ENCODE measurements at regions not wholly inside any gene's neighbourhood (a gene's known extent, or its start where the extent isn't known, plus 50 kb on each side); places are given as distances from the start of the nearest gene placed in this dataset.
A peak's percentile ranks its signal among the peaks of the same experiment; 100 is the strongest.

DNA sequence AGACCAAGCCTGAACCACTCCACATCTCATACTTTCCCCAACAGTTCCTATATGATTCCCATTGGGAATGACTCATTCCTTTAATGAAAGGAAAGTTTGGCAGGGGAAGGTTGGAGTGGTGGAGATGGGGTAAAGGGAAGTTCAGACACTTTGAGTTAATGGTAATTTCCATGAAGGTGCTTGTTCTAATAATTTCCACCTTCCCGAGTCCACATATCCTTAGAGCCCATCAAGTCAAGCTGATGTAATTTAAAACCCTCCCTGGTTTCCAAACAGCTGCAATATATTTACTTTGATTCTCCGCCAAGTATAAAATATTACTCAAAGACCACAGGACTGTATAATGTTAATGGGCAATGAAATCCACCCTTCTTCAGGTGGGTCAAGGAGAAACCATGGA lies 95.0 kb upstream of the GALNT15 start:
- TF ChIP-seq, protein P1, sequence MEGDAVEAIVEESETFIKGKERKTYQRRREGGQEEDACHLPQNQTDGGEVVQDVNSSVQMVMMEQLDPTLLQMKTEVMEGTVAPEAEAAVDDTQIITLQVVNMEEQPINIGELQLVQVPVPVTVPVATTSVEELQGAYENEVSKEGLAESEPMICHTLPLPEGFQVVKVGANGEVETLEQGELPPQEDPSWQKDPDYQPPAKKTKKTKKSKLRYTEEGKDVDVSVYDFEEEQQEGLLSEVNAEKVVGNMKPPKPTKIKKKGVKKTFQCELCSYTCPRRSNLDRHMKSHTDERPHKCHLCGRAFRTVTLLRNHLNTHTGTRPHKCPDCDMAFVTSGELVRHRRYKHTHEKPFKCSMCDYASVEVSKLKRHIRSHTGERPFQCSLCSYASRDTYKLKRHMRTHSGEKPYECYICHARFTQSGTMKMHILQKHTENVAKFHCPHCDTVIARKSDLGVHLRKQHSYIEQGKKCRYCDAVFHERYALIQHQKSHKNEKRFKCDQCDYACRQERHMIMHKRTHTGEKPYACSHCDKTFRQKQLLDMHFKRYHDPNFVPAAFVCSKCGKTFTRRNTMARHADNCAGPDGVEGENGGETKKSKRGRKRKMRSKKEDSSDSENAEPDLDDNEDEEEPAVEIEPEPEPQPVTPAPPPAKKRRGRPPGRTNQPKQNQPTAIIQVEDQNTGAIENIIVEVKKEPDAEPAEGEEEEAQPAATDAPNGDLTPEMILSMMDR (IDR thresholded peaks at IDR 0.05; ENCODE audit: insufficient read depth, low read length, severe bottlenecking): no peak
- H3K4me3 ChIP-seq (ENCODE audit: low read depth, low read length): no peak overlapping the region
- no peaks in the 10 kb centered on the region for H3K27me3 ChIP-seq (ENCODE audit: control insufficient read depth, insufficient read depth, low read length)
- no peaks in the 10 kb centered on the region for H3K36me3 ChIP-seq (ENCODE audit: control insufficient read depth, insufficient read depth, low read length)
- FAIRE-seq (no peak), DNase-seq (ENCODE audit: low read depth) (peak; percentile 60)

DNA sequence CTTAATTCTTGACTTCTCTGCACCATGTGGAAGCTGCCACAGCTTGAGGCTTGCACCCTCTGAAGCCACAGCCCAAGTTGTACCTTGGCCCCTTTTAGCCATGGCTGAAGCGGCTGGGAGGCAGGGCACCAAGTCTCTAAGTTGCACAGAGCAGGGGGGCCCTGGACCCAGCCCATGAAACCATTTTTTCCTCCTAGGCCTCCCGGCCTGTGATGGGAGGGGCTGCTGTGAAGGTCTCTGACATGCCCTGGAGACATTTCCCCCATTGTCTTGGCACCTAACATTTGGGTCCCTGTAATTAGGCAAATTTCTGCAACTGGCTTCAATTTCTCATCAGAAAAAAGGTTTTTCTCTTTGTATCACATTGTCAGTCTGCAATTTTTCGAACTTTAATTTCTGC lies 92.8 kb upstream of the GALNT15 start:
- no peak for DNase-seq (ENCODE audit: low read depth)
- TF ChIP-seq, protein P1 (IDR thresholded peaks at IDR 0.05; ENCODE audit: insufficient read depth, low read length, severe bottlenecking): no peak
- FAIRE-seq: no peak
- Histone ChIP-seq H3K27me3 (ENCODE audit: control insufficient read depth, insufficient read depth, low read length) (peaks cover 2% of the 10 kb centered on the region), H3K36me3 (ENCODE audit: control insufficient read depth, insufficient read depth, low read length) (no peaks in the 10 kb centered on the region), H3K4me3 (ENCODE audit: low read depth, low read length) (no peak overlapping the region)

DNA sequence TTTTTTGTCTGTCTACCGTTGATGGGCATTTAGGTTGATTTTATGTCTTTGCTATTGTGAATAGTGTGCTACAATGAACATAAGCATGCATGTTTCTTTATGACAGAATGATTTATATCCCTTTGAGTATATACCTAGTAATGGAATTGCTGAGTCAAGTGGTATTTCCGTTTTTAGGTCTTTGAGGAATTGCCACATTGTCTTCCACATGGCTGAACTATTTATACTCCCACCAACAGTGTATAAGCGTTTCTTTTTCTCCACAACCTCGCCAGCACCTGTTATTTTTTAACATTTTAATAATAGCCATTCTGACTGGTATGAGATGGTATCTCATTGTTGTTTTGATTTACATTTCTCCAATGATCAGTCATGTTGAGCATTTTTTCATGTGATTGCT lies 89.6 kb upstream of the GALNT15 start:
- H3K27me3 ChIP-seq (ENCODE audit: control insufficient read depth, insufficient read depth, low read length): peaks cover 3% of the 10 kb centered on the region
- TF ChIP-seq, protein P1 (IDR thresholded peaks at IDR 0.05; ENCODE audit: insufficient read depth, low read length, severe bottlenecking): no peak
- H3K4me3 ChIP-seq (ENCODE audit: low read depth, low read length): no peak overlapping the region
- FAIRE-seq (no peak), DNase-seq (ENCODE audit: low read depth) (peak; percentile 20)
- H3K36me3 ChIP-seq (ENCODE audit: control insufficient read depth, insufficient read depth, low read length): no peaks in the 10 kb centered on the region

DNA sequence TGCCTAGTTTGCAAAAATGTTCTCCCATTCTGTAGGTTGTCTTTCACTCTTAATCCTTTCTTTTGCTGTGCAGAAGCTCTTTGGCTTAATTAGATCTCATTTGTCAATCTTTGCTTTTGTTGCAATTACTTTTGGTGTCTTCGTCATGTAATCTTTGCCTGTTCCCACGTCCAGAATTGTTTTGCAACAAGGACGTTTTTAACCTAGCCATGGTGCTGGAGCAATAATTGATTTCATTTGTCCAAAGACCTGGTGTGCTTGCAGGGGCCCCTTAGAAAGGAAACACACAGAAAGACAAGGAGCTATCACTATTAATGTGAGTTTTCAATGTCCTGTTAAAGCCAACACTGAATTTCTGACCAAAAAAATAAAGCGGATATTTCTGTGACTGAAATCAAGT lies 89.1 kb upstream of the GALNT15 start:
- DNase-seq (ENCODE audit: low read depth) (no peak), FAIRE-seq (no peak)
- TF ChIP-seq, protein P1 (IDR thresholded peaks at IDR 0.05; ENCODE audit: insufficient read depth, low read length, severe bottlenecking): no peak
- Histone ChIP-seq H3K4me3 (ENCODE audit: low read depth, low read length) (no peak overlapping the region), H3K27me3 (ENCODE audit: control insufficient read depth, insufficient read depth, low read length) (peaks cover 3% of the 10 kb centered on the region), H3K36me3 (ENCODE audit: control insufficient read depth, insufficient read depth, low read length) (no peaks in the 10 kb centered on the region)

DNA sequence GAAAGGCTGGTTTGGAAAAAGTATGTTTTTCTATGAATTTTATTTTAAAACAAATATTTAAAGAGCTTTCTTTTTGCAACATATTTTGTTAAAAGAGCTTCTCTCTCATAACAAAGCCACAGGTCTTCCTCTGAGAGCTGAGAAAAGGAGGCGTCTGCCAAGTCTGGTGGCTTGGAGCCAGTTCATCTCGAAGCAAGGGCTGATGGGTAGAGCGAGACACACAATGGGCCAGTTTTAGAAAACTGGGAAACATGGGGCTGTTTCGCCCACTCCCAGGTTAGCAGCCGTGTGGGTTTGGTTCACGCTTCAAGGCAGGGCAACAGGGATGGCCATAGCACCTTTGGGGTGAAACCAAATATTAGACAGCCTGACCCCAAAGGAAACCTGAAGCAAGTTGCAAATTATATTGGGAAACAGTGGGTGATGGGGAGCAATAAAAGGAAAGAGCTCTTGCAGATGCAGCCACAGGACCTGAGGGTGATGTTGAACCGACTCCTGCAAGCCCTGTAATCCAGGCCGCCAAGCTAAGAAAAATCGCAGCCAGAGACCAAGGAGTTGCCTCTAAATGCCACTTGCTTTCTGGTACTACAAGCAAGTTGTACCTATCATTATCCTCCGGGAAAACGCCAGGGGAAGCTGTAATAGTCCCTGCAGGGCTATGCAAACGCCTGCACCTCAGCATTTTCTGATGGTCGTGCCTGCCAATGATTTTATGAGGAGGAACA lies 88.4 kb upstream of the GALNT15 start:
- FAIRE-seq: no peak
- no peak overlapping the region for H3K4me3 ChIP-seq (ENCODE audit: low read depth, low read length)
- peaks cover 3% of the 10 kb centered on the region for H3K27me3 ChIP-seq (ENCODE audit: control insufficient read depth, insufficient read depth, low read length)
- DNase-seq (ENCODE audit: low read depth): no peak
- H3K36me3 ChIP-seq (ENCODE audit: control insufficient read depth, insufficient read depth, low read length): no peaks in the 10 kb centered on the region
- TF ChIP-seq, protein P1 (IDR thresholded peaks at IDR 0.05; ENCODE audit: insufficient read depth, low read length, severe bottlenecking): no peak

DNA sequence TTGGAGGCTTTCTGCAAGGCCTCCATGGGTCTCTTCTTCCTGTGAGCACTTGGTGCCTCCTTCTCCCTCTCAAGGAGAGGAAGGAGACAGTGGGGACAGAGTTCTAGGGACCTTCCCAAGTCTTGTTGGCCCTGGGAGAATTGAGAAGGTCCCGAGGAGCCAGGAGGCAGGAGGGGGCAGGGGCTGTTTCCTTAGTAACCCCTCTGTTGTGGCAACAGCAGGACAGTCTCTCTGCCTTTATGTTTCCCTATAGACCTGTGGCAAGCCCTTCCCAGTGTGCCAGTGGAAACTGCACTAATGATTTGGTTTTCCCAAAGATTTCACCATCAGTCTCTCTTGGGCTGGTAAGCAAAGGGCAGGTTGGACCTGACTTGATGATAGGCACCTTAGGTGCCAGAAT lies 87.8 kb upstream of the GALNT15 start:
- no peak for FAIRE-seq
- DNase-seq (ENCODE audit: low read depth): no peak
- Histone ChIP-seq H3K36me3 (ENCODE audit: control insufficient read depth, insufficient read depth, low read length) (no peaks in the 10 kb centered on the region), H3K4me3 (ENCODE audit: low read depth, low read length) (no peak overlapping the region), H3K27me3 (ENCODE audit: control insufficient read depth, insufficient read depth, low read length) (peaks cover 3% of the 10 kb centered on the region)
- TF ChIP-seq, protein P1 (IDR thresholded peaks at IDR 0.05; ENCODE audit: insufficient read depth, low read length, severe bottlenecking): no peak
